ENCODE measurements at regions not wholly inside any gene's neighbourhood (a gene's known extent, or its start where the extent isn't known, plus 50 kb on each side); places are given as distances from the start of the nearest gene placed in this dataset.
"Not testable (repeated sequence)": the region's sequence is repeated elsewhere in the genome, so short reads cannot be mapped to it uniquely, and the experiment has no call there.

DNA sequence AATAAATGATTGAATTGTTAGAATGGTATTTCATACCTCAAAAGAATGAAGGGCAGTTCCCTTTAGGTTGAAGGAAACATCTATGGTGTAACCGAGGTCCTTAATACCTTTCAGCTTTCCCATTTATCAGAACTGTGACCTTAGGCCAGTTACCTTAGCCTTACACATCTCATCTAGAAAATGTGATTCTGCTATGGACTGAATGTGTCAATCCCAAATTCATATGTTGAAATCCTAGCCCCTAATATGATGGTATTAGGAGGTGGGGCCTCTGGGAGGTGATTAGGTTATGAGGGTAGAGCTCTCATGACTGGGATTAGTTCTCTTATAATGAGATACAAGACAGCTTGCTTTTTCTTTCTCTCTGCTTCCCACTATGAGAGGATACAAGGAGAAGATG lies 441.9 kb downstream of the PLK2 start:
- no peak for DNase-seq (ENCODE audit: low read depth in 3 of 3)

DNA sequence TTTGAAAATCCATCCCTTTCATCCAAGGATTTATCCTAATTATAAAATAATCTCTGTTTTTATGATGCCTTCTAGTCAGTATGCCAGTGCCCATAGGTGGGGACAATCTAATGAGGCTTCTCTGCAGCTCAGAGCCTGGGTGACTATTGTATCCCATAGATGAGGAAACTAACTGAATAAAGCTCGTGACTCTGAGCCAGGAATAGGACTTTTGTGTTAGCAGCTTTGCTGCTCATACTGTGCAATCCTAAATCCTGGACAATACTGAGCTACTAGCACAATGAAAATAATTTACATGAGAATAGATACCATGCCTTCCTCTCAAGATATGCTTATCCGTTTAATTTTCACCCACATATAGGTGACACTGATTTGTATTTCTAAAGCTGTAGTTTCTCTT lies 443.0 kb downstream of the PLK2 start:
- no peak for DNase-seq (ENCODE audit: low read depth in 3 of 3)

DNA sequence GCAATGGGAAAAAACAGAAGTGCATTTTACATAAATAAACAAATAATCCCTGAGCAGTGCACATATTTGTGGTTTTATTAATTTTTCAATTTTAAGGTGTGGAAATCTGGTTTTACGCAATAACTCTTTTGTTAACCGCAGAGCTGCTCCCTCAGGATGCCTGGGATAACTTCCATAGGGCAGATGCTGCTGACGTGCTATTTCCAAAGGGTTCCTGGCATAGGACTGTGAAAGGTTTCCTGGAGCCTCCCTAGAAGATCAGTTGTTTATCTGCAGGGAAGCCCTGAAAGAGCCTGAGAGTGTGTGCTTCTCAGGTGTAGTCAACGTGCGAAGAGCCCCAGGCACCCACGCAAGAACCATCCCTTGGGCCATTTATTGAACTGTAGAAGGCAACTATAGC lies 443.5 kb downstream of the PLK2 start:
- no peak for DNase-seq (ENCODE audit: low read depth in 3 of 3)

DNA sequence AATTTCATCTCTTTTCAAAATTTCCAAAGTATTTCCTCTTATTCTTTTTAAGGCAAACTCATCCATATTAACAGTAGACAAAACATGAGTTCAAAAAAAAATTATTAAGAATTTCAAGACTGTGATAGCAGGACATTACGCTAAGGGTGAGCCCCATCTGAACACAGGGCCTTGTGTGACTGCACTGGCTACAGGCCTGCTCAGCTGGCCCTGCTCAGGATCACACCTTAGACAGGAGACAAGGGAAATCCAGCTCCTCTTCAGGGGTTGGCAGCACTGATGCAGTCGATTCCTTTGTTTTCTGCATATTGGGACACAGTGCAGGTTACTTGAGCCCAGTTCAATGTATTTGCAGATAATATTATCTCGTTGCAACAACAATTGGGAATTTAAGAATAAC lies 444.7 kb downstream of the PLK2 start:
- no peak for DNase-seq (ENCODE audit: low read depth in 3 of 3)

DNA sequence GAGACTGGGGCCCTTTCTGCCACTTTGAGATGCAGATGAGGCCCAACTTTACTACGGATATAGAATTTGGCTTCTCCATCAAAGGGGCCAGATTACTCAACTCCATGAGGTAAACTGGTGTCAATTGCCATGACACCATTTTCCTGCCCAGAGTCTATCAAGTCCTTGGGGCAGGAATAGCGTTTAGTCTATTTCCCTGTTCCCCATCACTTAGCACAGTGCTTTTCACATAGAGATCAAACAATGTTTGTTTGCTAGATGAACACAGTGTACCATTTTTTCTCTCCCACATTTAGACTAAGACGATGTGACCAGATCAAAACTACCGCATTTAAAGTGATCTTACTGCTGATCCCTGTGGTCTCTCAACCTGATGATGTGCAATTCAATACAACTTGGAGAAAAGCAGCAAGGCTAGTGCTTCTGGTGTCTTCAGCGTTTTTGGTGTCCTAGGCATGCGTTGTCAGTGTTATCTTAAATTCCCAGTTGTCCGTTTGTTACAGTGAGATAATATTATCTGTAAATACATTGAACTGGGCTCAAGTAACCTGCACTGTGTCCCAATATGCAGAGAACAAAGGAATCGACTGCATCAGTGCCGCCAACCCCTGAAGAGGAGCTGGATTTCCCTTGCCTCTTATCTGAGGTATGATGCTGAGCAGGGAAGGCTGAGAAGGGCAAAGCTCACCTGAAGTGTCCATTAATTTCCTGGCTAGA lies 446.2 kb downstream of the PLK2 start:
- DNase-seq (ENCODE audit: low read depth in 3 of 3), result no peak

DNA sequence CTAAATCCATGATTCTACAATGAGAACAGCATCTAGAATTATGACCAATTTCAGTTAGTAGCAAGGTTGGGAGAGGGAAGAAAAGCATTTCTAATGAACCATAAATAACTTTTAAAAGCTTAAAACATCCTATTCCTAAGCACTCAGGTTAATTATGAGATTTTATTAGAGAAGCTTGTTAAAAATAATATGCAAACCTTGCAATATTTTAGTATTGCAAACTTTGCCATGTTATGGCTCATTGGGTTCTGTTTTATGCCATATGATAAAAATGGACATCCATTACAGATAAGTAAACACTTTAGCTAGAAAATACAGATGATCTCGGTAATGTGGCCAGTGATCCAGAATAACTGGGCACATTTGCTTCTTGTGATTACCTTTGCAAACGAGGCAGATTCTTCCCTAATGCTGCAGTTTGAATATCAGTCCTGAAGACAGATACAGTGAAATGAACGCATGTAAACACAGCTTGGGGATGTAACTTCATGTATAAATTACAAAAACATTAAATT lies 447.0 kb downstream of the PLK2 start:
- DNase-seq (ENCODE audit: low read depth in 3 of 3), result no peak

DNA sequence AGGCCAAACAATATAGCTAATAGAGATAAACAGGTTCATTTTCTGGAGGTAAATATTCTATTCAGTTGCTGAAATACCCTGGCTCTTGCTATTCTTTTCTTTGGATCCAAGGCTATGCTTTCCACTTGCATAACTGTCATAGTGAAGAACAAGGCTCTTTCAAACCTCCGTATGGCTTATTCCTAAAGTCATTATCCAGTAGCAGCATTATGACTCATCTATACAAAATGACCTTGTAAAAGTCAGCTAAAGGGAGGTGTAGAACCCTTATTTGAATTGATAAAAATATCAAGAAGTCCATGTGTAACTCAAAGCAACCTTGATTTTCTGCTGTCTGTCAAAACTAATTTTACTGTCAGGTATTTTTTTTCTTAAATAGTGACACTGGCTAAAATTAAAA lies 447.8 kb downstream of the PLK2 start:
- no peak for DNase-seq (ENCODE audit: low read depth in 3 of 3)

DNA sequence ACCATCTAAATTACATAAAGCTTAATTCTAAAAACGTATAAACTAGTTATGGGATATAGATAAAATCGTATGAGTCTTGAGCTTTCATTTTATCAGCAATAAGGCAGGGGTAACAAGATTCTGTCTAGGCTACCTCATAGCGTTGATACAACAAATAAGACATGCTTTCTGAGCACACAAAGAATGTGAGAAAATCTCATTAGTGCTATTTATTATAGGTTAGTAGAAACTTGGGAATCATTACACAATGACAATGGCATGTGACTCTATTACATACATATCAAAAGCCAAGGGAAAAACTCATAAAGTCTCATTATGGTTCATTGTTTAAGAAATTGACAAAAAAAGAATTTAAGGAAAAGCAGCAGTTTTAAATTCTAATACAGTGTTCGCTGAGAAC lies 448.6 kb downstream of the PLK2 start:
- no peak for DNase-seq (ENCODE audit: low read depth in 3 of 3)

DNA sequence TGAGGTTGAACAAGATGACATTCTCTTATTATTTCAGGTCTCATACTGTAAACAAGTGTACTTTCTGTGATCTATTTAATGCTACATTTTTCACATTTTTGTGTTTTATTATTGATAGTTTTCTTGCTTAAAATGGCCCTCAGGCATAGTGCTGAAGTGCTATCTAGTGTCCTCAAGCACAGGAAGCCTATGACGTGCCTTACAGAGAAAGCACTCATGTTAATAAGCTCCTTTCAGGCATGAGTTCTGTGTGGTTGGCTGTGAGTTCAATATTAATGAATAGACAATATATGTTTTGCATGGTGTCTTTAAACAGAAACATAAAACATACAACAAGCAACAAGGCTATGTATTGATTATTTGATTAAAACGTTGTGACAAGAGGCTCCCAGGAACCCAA lies 450.1 kb downstream of the PLK2 start:
- DNase-seq (ENCODE audit: low read depth in 3 of 3), result no peak

DNA sequence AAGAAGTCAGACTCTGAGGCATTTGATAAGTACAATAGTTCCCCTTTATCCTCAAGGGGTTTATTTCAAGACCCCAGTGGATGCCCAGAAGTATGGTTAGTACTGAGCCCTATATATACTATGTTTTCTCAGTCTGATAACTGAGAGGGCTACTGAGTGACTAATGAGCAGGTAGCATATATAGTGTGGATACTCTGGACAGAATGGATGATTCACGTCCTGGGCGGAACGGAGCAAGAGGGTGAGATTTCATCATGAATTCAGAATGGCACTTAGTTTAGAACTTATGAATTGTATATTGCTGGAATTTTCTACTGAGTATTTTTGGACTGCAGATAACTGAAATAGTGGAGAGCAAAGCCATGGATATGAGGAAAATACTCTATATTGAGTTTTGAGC lies 457.6 kb downstream of the PLK2 start:
- DNase-seq (ENCODE audit: low read depth in 3 of 3), result no peak

DNA sequence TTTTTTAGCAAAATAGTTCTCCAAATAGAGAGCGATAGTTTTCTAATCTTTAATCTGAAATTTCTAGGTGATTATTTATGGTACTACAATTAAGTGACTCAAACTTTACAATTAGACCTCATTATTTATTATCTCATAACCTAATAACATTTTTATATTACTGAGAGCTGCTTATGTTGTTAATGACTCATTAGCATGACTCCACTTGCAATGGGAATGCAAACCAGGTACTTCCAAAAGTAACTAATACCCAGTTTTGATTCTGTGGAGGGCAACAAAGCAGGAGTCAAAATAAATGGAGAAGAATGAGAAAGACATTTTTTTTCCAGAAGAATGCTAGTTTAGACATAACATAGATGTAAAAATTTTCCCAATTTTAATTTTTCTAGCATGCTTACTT lies 466.0 kb downstream of the PLK2 start:
- DNase-seq (ENCODE audit: low read depth in 3 of 3), result no peak

DNA sequence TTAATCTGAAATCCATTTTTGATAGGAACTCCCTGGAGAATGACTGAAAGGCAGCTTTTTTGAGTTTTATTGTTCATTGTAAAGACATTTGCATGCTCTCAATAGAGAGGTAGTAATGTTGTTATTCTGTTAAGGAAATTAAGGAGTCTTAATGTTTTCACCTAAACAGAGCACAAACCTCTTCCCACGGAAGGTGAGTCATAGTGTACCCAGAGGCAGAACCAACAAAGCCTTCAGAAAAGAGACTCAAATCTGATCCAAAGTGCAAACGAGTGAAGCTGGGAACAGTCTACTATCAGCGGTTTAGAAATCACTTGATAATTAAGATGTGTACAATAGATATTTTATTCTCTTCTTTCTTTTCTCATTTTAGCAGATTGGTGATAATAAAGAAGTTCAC lies 470.5 kb downstream of the PLK2 start:
- no peak for DNase-seq (ENCODE audit: low read depth in 3 of 3)

DNA sequence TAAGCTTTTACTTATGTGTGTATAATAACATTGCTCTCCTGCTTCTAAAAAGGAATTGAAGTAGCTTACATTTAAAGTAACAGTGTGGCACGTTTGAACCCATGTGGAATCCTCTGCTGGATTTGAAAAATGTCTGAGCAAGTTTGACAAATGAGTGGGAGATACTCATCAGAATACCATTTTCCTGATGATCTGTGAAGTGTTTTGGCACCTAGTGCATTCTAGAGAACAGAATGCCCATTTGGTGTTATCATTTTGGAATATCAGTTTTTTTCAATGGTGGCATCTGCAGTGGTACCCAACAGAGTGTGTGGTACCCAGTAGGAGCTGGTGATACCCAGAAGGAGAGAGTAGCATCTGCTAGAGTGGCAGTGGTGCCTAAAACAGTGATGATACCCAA lies 471.1 kb downstream of the PLK2 start:
- no peak for DNase-seq (ENCODE audit: low read depth in 3 of 3)

DNA sequence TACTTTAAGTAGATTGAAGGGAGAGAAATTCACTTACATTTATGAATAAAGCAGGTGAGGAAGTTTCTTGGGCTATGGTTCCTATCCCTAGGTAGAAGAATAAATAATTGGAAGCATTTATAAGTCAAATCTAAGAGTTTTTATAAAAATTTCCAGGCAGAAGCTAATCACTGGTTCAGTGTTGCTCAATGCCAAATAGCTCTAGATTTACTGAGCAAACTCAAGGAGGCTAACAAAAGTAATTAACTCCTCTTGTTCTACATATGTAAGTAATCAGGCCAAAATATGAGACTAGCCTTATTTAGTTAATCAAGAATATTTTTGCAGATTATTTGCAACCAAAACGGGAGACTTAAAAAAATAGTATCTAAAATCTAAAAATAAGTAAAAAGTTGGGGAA lies 472.3 kb downstream of the PLK2 start:
- no peak for DNase-seq (ENCODE audit: low read depth in 3 of 3)

DNA sequence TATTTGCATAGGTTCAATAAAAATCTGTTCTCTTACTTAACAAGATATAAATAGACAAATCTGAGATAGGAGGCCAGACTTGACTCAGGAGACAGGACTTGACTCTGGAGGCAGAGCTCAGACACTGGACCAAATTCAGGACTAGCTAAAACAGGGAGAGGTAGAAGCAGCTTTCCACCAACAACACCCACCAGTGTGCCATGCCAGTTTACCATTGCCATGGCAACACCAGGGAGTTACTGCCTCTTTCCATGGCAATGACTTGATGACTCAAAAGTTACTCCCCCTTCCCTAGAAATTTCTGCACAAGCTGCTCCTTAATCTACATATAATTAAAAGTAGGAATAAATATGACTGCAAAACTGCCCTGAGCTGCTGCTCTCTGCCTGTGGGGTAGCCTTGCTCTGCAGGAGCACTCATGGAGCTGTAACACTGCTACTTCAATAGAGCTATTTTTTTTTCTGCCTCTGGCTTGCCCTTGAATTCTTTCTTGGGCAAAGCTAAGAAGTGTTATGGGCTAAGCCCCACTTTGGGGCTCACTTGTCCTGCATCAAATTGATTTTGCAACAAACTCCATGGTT lies 473.0 kb downstream of the PLK2 start:
- no peak for DNase-seq (ENCODE audit: low read depth in 3 of 3)

DNA sequence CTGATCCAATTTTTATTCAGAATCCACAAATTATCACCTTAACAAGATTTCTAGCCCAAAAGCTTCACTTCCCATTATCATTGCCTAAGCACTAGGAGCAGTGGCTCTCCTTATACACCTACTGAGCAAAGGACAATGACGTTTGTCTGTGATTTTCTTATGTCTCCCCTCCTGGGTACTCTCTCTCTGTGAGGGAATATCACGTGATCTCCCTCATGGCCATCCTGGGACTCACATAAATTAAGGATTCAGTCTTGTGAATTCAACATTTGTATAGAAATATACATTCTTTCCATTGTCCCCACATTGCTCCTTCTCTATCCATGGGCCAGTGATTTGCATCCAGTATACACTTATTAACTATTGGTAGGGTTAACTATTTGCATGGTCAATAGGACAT lies 476.5 kb downstream of the PLK2 start:
- DNase-seq (ENCODE audit: low read depth in 3 of 3), result no peak

DNA sequence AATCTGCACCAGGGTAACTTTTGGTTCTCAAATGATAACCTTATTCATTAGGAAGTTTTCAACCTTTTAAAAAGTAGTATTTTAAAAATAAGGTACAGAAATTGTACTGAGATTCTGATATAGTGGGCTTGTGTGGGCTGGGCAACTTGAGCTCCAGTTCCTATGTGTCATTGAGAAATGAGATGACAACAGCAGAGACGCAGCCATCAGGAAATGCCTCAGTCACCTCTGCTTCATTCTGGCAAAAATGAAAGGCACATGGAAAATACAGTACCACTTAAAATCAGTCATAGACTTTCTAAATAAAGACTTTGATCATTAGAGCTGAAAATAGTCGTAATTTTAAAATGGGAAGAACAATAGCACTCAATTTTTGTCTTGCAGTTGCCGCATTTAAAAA lies 480.2 kb downstream of the PLK2 start:
- DNase-seq (ENCODE audit: low read depth in 3 of 3), result no peak

DNA sequence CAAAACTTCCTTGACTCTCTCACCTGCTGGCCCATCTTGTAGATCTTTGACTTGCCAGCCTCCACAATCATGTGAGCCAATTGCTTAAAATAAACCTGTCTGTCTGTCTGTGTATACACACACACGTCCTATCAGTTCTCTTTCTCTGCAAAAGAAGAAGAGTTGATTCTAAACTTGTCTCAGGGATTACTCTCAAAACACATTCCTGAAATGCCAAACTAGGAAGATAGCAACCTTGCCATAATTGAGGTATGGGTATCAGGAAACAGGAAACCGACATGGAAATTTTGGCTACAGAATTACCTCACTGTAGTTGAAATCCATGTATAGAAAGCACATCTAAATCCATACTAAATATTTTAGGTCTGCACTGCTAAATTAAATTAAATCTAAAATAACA lies 483.4 kb downstream of the PLK2 start:
- no peak for DNase-seq (ENCODE audit: low read depth in 3 of 3)

DNA sequence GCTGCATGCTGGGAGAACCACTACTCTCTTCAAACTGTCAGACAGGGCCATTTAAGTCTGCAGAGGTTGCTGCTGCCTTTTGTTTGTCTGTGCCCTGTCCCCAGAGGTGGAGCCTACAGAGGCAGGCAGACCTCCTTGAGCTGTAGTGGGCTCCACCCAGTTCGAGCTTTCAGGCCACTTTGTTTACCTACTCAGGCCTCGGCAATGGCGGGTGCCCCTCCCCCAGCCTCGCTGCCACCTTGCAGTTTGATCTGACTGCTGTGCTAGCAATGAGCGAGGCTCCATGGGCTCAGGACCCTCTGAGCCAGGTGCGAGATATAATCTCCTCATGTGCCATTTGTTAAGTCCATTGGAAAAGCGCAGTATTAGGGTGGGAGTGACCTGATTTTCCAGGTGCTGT lies 487.8 kb downstream of the PLK2 start:
- DNase-seq (ENCODE audit: low read depth in 3 of 3), result not testable (repeated sequence)

DNA sequence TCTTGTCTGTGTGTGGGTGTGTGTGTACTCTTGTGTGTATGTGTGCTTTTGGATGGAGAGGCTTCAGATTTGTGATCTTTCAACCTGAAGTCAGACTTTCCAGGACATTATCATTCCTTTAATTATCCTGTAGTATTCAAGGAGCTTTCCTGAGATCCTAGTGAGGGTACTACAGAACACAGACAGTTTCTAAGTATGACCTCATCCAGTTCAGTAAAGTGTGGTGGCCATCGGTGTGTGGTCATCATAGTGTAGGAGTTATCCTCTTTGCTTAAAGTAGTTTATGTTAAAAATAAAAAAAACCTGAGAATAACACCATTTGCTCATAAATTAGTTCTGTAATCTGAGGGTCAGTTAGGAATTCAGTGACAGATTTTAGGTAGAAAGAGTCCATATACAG lies 478.0 kb upstream of the ACTBL2 start:
- no peak for DNase-seq (ENCODE audit: low read depth in 3 of 3)

DNA sequence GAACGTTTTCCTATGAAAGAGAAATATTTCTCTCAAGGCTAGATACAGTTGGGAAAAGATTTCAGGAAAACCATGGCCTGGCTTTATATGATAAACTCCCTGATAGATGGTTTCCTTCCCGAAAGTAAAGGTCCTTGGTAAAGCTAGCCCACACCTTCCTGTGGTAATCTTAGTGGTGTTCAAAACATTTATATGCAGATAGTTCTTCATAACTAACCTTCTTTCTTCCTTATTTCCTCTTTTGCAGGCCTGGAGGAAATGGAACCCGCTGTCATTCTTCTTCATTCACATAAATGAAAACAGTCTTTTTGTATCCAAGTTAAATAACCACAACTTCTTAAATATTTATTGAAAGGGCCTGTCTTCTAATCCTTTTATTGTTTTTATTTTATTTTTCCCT lies 474.0 kb upstream of the ACTBL2 start:
- DNase-seq (ENCODE audit: low read depth in 3 of 3), result no peak

DNA sequence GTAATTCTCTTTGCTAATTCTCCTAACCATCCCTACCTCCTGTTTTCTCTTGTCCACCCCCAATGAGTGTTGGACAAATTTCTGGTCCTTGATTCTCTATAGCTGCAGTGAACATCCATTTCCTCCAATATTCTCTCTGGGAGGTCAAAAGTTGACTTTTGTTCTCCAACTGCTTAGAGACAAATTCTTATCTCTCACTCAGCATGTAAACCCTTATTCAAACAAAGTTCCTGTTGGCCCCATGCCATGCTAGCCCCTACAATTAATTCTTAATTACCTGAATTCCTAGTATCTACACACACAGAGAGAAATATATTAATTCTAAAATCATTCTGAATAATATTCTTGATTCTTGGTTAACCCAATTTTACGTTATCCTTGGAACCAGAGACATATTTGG lies 472.9 kb upstream of the ACTBL2 start:
- no peak for DNase-seq (ENCODE audit: low read depth in 3 of 3)

DNA sequence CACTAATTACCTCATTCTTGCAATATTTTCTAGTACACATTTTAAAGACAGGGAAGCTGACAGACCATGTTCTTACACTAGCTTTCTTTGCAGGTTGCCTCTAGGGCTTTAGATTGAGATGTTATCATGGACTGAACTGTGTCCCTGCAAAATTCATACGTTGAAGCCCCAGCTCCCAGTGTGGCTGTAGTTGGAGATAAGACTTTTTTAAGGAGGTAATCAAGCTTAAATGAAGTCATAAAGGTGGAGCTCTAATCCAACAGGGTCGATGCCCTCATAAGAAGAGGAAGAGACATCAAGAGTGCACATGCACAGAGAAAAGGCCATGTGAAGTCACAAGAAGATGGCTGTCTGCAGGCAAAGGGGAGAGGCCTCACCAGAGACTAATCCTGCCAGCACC lies 471.2 kb upstream of the ACTBL2 start:
- no peak for DNase-seq (ENCODE audit: low read depth in 3 of 3)
